ENCODE measurements at regions not wholly inside any gene's neighbourhood (a gene's known extent, or its start where the extent isn't known, plus 50 kb on each side); places are given as distances from the start of the nearest gene placed in this dataset.

- TF ChIP-seq CTCF (IDR thresholded peaks at IDR 0.05) (no peak), POLR2A (IDR thresholded peaks at IDR 0.05) (no peak)
Measured at GRCh38 chr15:57792724-57793449, 86.4 kb downstream of the POLR2M start.

Measured in heart left ventricle (tissue), 13 donors.